ENCODE measurements at regions not wholly inside any gene's neighbourhood (a gene's known extent, or its start where the extent isn't known, plus 50 kb on each side); places are given as distances from the start of the nearest gene placed in this dataset.
A peak's percentile ranks its signal among the peaks of the same experiment; 100 is the strongest.
"Not testable (repeated sequence)": the region's sequence is repeated elsewhere in the genome, so short reads cannot be mapped to it uniquely, and the experiment has no call there.

DNA sequence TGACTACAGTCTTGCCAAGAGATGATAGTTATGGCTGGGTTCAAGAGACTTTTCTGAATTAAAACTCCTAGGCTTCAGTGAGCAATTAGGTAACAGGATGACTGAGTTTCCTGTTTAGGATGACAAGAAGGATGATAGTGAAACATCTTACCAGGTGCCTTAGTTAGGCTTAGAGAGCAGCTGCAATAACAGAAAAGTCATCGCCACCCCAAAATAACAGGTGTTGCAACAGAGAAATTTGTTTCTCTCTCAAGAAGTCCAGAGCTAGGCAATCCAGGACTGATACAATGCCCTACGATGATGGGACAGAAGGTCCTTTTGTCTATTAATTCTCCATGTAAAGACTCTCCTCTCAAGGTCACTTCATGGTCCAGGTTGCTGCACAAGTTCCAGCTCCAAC, 361.8 kb downstream of the CAAP1 start:
- no peak for ATAC-seq
- intact Hi-C loops (cut with DNase I), result no loop called here
- DNase-seq (ENCODE audit: missing footprints), result no peak

DNA sequence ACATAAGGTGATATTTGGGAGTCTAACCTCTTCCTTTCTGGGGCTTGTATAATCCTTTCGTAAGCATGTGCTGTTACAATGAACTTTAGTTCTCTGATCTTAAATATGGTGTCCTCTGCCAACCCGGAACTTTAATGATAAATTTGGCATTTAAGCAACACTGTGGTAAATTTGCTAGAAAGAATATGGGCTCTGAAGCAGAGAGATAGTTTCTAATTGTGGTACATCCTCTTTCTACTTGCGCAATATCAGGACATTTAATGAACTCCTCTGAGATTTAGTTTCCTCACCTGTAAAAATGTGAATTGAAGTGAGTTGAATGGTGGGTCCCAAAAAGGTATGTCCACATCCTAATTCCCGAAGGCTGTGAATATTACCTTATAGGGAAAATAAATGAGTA, 364.7 kb downstream of the CAAP1 start:
- ATAC-seq (no peak), DNase-seq (ENCODE audit: missing footprints) (no peak)
- intact Hi-C loops (cut with DNase I), result no loop called here

DNA sequence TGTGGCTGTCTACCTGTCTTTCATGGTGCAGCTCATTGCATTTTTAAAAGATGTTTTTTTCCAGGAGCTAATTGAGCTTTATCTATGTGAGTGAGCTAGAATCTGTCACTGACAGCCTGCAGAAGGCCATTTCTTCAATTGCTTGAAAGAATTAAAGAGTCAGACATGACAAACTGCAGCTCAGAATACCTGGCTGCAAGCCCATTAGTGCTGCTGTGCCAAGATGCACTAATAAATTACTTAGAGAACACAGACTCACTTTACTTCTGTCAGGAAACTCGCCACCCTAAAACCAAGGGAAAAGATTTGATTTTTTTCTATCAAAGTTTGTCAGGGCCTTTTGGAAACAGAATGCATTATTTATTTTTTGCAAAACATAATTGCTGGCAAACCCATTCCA, 368.3 kb downstream of the CAAP1 start:
- intact Hi-C loops (cut with DNase I), result no loop called here
- no peak for ATAC-seq
- no peak for DNase-seq (ENCODE audit: missing footprints)

DNA sequence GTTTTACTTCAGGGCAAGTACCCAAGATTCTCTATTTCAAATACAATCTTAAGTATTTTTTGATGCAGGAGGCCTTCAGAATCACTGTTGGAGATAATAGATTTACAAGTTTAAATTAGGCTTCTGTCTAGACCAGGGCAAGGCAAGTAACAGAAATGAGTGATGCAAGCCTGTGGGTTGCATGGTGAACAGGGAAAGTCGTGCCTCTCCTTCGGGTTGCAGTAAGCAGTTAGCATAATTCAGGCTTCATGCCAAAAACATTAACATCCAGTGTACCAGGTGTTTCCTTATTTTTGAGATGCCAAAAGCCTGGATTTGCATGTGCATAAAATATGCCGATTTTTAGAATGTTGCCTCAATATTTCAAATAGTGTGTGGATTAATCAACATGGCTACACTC, 369.0 kb downstream of the CAAP1 start:
- no peak for ATAC-seq
- no peak for DNase-seq (ENCODE audit: missing footprints)
- intact Hi-C loops (cut with DNase I), result no loop called here

DNA sequence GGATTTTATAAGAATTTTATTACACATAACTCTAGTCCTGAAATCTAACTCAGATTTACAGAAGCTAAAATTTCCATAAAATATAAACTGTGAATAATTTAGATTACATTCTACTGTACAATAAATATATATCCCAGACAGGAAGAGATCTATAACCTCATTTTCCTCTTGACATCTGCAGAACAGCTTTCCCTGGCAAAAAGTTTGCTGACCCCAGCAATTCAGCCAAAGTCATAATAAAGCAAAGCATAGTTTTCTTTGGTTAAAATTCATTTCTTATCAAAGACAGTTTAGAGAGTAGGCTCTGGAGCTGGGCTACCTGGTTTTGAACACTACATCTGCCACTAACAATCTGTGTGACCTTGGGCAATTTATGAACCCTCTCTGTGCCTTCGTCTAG, 372.5 kb downstream of the CAAP1 start:
- ATAC-seq (no peak), DNase-seq (ENCODE audit: missing footprints) (no peak)
- intact Hi-C loops (cut with DNase I), result no loop called here

DNA sequence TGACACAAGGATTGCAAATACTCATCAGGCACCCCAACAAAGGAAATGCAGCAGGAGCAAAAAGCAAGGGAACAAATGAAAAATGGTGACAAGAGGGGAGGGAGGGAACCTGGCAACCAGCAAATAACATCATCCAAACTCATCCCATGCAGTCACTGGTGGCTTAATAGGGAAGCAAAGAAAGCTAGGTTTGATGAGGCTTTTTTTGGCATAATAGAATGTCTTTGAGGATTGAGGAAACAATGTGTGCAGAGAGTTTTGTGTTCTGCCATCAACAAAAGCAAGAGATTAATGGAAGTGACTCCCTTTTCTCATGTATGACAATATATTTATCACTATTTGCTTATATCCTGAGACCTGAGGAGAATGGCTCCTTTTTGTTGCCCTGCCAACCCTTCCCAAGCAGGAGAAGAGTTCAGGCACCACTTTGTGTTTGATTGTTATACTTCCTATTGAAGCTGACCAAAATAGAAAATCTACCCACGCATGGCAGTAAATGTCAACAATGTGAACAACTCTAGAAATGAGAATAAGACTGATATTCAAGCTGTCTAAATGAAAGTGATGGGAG, 375.7 kb downstream of the CAAP1 start:
- intact Hi-C loops (cut with DNase I), result no loop called here
- ATAC-seq, result no peak
- no peak for DNase-seq (ENCODE audit: missing footprints)

DNA sequence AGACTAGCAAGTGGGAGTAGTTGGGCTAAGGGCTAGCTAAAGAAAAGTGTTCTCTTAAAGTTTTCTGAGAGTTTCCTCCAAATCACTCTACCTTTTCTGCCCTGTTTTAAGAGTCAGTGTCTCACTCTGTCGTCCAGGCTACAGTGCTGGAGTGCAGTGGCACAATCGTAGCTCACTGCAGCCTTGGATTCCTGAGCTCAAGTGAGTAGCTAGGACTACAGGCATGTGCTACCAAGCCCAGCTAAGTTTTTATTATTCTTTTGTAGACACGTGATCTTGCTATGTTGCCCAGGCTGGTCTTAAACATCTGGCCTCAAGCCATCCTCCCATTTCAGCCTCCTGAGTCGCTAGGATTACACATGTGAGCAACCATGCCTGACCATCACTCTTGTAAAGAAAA, 378.9 kb downstream of the CAAP1 start:
- intact Hi-C loops (cut with DNase I), result no loop called here
- ATAC-seq (no peak), DNase-seq (ENCODE audit: missing footprints) (no peak)

DNA sequence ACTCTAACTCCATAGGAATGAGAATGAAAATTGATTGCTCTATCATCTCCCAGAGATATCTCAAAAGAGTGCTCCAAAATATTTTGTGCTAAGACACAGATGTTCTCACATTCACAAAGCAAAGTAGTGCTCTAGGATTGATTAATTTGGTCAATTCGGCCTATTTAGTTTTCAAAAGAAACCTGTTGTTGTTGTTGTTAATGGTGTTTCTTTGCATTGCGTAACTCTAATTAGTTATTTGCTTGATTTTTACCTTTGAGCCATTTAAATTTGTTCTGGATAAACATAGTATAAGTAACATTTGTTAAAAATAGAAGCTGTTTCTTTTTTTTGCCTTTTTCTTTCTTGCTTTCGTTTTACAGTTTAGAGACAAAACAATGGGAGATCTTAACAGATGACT, 382.5 kb downstream of the CAAP1 start:
- ATAC-seq (no peak), DNase-seq (ENCODE audit: missing footprints) (no peak)
- intact Hi-C loops (cut with DNase I), result no loop called here

DNA sequence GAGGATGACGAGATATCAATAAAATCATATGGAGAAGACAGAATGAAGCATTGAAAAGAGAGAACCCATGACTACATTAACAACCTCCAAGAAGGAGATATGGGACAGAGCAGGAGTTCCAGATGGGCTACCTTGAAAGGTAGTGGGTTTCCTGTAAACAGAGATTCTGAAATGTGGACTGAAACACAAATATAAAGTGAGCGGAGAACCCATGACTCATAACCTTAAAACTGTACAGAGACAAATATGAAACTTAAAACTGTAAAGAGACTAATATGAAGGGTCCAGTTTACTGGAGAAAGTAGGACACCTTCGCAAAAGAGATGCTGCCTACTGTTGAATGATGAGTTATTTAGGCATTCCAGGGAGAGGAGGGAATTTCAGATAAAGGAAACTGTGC, 383.7 kb downstream of the CAAP1 start:
- DNase-seq (ENCODE audit: missing footprints), result no peak
- no peak for ATAC-seq
- intact Hi-C loops (cut with DNase I), result no loop called here

DNA sequence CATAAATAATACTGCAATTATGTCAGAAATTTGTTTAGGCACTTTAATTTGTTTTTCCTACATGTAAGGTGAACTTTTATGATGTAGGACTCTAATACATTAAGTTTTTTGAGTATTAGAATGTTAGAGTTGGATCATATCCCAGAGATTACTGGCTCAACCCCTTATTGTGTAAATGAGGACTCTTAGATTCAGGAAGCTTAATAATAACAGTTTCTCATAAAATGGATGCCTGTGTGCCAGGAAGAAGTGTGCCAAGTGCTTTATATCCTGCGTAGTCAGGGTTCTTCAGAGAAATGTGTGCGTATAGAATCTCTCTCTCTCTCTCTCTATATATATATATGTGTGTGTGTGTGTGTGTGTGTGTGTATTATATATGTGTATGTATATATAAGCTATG, 388.5 kb downstream of the CAAP1 start:
- DNase-seq (ENCODE audit: missing footprints), result no peak
- intact Hi-C loops (cut with DNase I), result no loop called here
- no peak for ATAC-seq

DNA sequence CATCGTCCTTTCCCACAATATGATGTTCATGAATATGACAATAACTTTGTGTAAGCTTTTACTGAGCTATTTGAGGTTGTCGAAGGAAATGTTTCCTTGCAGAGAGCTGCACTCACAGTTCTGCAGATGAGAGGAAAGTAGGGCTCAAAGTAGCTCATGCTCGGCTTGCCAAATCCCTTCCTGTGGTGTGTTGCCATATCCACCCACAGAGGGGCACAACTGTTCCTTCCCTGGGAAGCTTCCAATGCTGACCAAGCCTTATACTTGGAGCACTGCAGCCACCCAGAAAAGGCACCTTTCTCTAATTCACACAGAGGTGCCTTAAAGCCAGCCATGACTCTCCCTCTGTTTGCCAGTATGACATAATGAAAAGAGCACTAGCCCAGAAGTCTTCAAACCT, 390.3 kb downstream of the CAAP1 start:
- DNase-seq (ENCODE audit: missing footprints) (no peak), ATAC-seq (no peak)
- intact Hi-C loops (cut with DNase I), result no loop called here

DNA sequence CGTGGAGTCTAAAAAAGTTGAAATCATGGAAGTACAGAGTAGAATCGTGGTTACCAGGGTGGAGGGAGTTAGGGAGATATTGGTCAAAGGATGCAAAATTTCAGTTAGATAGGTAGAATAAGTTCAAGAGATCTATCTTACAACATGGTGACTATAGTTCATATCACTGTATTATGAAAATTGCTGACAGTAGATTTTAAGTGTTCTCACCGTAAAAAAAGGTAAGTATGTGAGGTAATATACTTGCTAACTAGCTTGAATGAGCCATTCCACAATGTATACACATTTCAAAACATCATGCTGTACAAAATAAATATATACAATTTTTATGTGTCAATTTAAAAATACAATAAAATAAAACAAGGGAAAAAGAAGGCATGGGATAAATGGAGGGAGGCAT, 392.1 kb downstream of the CAAP1 start:
- ATAC-seq, result no peak
- intact Hi-C loops (cut with DNase I), result no loop called here

DNA sequence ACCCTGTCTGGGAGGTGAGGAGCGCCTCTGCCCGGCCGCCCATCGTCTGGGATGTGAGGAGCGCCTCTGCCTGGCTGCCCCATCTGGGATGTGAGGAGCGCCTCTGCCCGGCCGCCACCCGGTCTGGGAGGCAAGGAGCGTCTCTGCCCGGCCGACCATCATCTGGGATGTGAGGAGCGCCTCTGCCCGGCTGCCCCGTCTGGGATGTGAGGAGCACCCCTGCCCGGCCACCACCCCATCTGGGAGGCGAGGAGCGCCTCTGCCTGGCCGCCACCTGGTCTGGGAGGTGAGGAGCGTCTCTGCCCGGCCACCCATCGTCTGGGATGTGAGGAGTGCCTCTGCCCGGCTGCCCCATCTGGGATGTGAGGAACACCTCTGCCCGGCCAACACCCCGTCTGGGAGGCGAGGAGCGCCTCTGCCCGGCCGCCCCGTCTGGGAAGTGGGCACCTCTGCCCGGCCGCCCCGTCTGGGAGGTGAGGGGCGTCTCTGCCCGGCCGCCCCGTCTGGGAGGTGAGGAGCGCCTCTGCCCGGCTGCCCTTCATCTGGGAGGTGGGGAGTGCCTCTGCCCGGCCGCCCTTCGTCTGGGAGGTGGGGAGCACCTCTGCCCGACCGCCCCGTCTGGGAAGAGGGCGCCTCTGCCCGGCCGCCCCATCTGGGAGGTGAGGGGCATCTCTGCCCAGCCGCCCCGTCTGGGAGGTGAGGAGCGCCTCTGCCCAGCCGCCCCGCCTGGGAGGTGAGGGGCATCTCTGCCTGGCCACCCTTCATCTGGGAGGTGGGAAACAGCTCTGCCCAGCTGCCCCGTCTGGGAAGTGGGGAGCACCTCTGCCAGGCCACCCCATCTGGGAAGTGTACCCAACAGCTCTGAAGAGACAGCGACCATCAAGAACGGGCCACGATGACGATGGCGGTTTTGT, 399.7 kb downstream of the CAAP1 start:
- intact Hi-C loops (cut with DNase I); ATAC-seq: not testable (repeated sequence)
- DNase-seq (ENCODE audit: missing footprints), result peak; percentile 64

More for the DNA sequence above, 392.1 kb downstream of the CAAP1 start:
- DNase-seq (ENCODE audit: missing footprints), result no peak

DNA sequence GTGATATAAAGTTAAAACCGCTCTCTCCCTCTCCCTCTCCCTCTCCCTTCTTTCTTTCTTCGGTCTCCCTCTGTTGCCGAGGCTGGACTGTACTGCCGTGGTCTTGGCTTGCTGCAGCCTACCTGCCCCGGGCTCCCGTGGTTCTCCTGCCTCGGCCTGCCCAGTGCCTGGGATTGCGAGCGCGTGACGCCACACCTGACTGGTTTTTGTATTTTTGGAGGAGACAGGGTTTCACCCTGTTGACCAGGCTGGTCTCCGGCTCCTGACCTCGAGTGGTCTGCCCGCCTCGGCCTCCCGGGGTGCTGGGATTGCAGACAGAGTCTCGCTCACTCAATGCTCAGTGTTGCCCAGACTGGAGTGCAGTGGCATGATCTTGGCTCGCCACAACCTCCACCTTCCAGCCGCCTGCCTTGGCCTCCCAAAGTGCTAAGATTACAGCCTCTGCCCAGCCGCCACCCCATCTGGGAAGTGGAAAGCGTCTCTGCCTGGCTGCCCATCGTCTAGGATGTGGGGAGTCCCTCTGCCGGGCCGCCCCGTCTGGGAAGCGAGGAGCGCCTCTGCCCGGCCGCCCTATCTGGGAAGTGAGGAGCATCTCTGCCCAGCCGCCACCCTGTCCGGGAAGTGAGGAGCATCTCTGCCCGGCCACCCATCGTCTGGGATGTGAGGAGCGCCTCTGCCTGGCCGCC, 400.5 kb downstream of the CAAP1 start:
- intact Hi-C loops (cut with DNase I); ATAC-seq: not testable (repeated sequence)
- peak; percentile 52 for DNase-seq (ENCODE audit: missing footprints)

DNA sequence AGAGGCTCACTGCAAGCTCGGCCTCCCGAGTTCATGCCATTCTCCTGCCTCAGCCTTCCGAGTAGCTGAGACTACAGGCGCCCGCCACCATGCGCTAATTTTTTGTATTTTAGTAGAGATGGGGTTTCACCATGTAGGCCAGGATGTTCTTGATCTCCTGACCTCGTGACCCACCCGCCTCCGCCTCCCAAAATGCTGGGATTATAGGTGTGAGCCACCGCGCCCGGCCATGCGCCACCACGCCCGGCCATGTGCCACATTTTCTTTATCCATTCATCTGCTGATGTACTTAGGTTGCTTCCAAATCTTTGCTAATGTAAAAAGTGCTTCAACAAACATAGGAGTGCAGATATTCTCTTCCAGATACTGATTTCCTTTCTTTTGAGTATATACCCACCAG, 408.6 kb downstream of the CAAP1 start:
- no peak for DNase-seq (ENCODE audit: missing footprints)
- no peak for ATAC-seq
- intact Hi-C loops (cut with DNase I), result no loop called here

DNA sequence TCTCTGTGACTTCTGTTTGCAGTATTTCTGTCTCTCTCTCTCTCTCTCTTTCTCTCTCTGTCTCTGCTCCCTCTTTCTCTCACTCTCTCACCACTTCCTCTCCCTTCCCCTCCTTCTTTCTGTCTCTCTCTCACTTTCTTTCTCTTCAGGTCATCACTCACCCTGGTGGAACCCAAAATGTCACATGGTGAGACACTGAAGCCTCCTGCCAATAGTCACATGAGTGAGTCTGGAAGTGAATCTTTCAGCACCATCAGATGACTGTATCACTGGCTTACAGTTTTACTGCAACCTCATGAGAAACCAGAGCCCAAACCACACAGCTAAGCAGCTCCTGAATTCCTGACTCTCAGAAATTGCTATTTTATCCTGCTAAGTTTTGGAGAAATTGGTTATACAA, 414.6 kb downstream of the CAAP1 start:
- no peak for ATAC-seq
- DNase-seq (ENCODE audit: missing footprints), result no peak
- intact Hi-C loops (cut with DNase I), result no loop called here

DNA sequence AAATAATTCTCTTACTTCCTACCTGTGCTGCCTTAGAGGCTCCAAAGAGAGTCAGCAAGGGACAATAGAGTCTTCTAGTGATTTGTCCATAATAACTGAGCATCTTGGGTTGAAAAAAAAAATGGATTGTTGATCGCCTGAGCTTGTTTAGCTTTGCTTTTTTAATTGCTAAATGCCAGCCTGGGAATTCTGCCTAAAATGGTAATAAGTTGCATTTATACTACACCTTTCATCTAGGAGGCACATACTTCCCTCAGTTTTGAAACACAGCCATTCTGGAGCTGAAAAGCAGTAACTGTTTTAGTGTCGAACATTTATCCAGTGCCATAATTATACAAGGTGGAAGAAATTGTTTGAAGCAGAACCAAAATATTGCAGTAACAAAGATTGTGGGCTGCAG, 421.3 kb downstream of the CAAP1 start:
- ATAC-seq (no peak), DNase-seq (ENCODE audit: missing footprints) (no peak)
- intact Hi-C loops (cut with DNase I), result no loop called here

DNA sequence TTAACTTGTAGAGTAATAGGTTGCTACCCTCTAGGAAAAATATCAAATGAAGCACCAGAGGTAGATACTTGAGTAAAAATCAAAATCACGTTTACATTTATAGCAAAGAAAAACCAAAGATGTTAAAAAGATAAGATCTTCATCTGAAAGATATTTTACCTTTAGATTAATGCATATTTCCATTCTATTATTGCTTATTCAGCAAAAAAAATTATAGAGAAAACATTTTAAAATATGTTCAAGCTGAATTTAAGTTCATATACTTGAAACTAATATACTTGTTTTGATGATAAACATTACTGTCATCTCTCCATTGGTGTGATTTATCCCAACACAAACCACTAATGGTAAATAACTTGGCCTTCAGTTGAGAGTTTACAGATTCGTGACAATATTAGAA, 422.3 kb downstream of the CAAP1 start:
- no peak for DNase-seq (ENCODE audit: missing footprints)
- intact Hi-C loops (cut with DNase I), result no loop called here
- no peak for ATAC-seq

DNA sequence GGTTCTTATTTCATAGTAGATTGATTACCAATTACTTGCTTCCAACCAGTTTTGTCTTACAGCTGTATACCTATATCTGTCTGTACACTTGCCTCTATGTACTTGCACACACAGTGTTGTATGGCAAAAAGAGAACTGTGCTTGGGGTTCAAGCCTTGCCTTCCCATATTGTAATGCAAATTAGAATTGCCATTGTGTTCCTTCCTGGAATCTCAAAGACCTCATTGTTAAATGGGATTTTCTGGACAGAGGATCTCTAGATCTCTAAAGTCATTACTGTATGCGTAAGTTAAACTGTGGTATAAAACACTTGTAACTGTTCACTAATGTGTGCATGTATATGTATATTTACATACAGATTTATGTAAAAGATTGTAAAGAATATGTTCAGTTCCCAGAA, 428.8 kb downstream of the CAAP1 start:
- no peak for ATAC-seq
- no peak for DNase-seq (ENCODE audit: missing footprints)
- intact Hi-C loops (cut with DNase I), result no loop called here

DNA sequence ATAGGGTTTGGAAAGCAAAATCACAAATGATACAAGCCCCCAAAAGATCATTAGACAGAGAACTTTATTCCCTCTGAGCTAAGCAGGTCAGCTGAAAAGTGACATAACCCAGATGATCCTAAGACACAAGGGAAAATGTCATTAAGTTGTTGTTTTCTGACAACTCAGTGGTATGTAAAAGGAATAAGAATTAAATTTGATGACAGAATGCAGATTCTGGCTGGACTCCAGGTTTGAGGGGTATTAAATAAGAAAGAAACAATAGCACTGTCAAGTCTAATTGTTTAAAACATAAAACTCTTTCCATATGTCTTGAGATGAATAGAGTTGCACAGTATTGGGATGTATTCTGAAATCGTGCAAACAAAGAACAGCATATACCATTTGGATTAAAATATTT, 429.9 kb downstream of the CAAP1 start:
- DNase-seq (ENCODE audit: missing footprints) (no peak), ATAC-seq (no peak)
- intact Hi-C loops (cut with DNase I), result no loop called here

Measured in Right ventricle myocardium inferior (tissue), 1 donor.